ENCODE measurements at regions not wholly inside any gene's neighbourhood (a gene's known extent, or its start where the extent isn't known, plus 50 kb on each side); places are given as distances from the start of the nearest gene placed in this dataset.

DNA sequence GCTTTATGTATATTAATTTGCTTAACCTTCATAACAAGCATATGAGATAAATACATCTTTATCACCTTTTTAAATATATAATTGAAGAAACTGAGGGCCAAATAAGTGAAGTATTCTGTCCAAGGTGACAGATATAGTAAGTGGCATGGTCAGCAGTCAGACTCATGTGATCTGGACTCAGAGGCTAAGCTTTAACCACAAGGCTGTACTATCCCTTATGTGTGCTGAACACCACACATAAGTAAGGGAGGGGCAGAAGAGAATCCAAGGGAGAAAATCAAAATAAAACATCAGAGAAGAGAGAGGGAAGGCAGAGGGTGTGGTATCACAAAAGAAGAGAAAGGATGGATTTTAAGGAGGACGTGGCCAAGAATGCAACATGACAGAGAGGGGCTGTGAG, 348.4 kb downstream of the EFNB2 start:
- TF ChIP-seq, protein P1, sequence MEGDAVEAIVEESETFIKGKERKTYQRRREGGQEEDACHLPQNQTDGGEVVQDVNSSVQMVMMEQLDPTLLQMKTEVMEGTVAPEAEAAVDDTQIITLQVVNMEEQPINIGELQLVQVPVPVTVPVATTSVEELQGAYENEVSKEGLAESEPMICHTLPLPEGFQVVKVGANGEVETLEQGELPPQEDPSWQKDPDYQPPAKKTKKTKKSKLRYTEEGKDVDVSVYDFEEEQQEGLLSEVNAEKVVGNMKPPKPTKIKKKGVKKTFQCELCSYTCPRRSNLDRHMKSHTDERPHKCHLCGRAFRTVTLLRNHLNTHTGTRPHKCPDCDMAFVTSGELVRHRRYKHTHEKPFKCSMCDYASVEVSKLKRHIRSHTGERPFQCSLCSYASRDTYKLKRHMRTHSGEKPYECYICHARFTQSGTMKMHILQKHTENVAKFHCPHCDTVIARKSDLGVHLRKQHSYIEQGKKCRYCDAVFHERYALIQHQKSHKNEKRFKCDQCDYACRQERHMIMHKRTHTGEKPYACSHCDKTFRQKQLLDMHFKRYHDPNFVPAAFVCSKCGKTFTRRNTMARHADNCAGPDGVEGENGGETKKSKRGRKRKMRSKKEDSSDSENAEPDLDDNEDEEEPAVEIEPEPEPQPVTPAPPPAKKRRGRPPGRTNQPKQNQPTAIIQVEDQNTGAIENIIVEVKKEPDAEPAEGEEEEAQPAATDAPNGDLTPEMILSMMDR (conservative IDR thresholded peaks at IDR 0.05) = no peak
- DNase-seq = no peak
- Mint-ChIP-seq H3K9me3 (no peaks in the 10 kb centered on the region), H3K27me3 (ENCODE audit: insufficient read depth) (no peaks in the 10 kb centered on the region), H3K27ac (no peak overlapping the region), H3K4me3 (no peak overlapping the region), H3K36me3 (ENCODE audit: low read depth) (peaks cover 3% of the 10 kb centered on the region), H3K4me1 (peaks cover 6% of the 10 kb centered on the region)
- Histone ChIP-seq H3K9me3 (ENCODE audit: control insufficient read depth, low read length) (no peaks in the 10 kb centered on the region), H3K4me1 (ENCODE audit: control insufficient read depth, insufficient read depth, low read length) (no peaks in the 10 kb centered on the region), H3K9ac (ENCODE audit: extremely low read depth, low read length, poor library complexity, severe bottlenecking) (no peak overlapping the region), H3K27ac (ENCODE audit: low read depth, low read length) (no peak overlapping the region), H3K36me3 (ENCODE audit: control insufficient read depth, insufficient read depth, low read length) (no peaks in the 10 kb centered on the region), H3K4me3 (ENCODE audit: low read length) (no peak overlapping the region), H3K27me3 (ENCODE audit: control insufficient read depth, insufficient read depth, low read length, poor library complexity, severe bottlenecking) (no peaks in the 10 kb centered on the region)
- 89 to 100% methylated on average over 1 of the region's 1 CpG for WGBS, 2 experiments (ENCODE audit: insufficient coverage in 1 of 2, insufficient read length in 1 of 2)

DNA sequence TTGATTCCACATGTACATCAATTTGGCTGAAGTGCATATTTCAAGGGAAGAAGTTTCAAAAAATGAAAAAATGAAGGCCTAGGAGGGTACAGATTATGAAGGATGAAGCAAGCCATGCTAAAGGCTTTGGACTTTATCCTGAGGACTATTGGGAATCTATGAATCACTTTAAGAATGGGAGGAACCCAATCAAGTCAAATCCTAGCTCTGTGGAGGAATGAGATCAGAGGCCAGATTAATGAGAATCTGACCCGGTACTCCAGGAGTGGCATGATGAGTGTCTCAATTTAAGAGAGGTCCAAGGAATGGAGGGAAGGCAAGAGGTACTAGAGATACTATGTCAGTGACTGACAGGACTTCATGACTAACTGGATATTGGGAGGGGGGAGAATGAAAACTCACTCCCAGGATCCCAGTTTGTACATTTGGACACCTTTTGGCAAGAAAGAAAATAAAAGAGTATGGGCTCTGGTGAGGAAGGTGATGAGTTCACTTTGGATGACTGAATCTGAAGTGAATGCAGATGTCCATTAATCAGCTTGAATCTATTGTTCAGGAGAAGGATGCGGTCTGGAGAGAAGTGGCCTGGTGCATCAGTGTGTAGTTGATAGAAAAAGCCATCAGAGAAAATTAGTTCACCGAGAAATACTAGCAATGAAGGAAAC, 349.0 kb downstream of the EFNB2 start:
- no peak for DNase-seq
- Mint-ChIP-seq H3K27ac (no peak overlapping the region), H3K4me3 (no peak overlapping the region), H3K27me3 (ENCODE audit: insufficient read depth) (no peaks in the 10 kb centered on the region), H3K9me3 (no peaks in the 10 kb centered on the region), H3K36me3 (ENCODE audit: low read depth) (peaks cover 3% of the 10 kb centered on the region), H3K4me1 (peaks cover 6% of the 10 kb centered on the region)
- Histone ChIP-seq H3K36me3 (ENCODE audit: control insufficient read depth, insufficient read depth, low read length) (no peaks in the 10 kb centered on the region), H3K27me3 (ENCODE audit: control insufficient read depth, insufficient read depth, low read length, poor library complexity, severe bottlenecking) (no peaks in the 10 kb centered on the region), H3K27ac (ENCODE audit: low read depth, low read length) (no peak overlapping the region), H3K9ac (ENCODE audit: extremely low read depth, low read length, poor library complexity, severe bottlenecking) (no peak overlapping the region), H3K4me1 (ENCODE audit: control insufficient read depth, insufficient read depth, low read length) (no peaks in the 10 kb centered on the region), H3K4me3 (ENCODE audit: low read length) (no peak overlapping the region), H3K9me3 (ENCODE audit: control insufficient read depth, low read length) (no peaks in the 10 kb centered on the region)
- 82 to 95% methylated on average over 3 of the region's 3 CpGs for WGBS, 2 experiments (ENCODE audit: insufficient coverage in 1 of 2, insufficient read length in 1 of 2)
- TF ChIP-seq, protein P1 (conservative IDR thresholded peaks at IDR 0.05) = no peak

DNA sequence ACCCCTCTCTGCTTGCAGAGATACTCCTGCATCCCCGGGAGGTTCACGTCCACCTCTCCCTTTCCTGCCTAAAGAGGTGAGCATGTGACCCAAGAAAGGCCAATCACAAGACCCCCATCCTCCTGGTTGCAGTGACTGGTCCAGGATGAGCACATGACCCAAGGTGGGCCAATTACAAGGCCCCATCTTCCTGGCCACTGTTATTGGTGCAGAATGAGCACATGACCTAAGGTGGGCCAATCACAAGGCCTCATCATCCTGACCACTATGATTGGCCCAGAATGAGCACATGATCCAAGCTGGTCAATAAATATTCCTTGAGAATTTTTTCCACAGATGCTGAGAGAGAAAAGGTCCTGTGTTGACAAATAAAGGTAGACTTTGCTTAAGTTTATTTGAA, 350.7 kb downstream of the EFNB2 start:
- peaks cover 3% of the 10 kb centered on the region for H3K36me3 Mint-ChIP-seq (ENCODE audit: low read depth)
- DNase-seq = no peak
- Histone ChIP-seq H3K9ac (ENCODE audit: extremely low read depth, low read length, poor library complexity, severe bottlenecking) (no peak overlapping the region), H3K4me3 (ENCODE audit: low read length) (no peak overlapping the region), H3K27me3 (ENCODE audit: control insufficient read depth, insufficient read depth, low read length, poor library complexity, severe bottlenecking) (no peaks in the 10 kb centered on the region), H3K27ac (ENCODE audit: low read depth, low read length) (no peak overlapping the region), H3K36me3 (ENCODE audit: control insufficient read depth, insufficient read depth, low read length) (no peaks in the 10 kb centered on the region), H3K4me1 (ENCODE audit: control insufficient read depth, insufficient read depth, low read length) (no peaks in the 10 kb centered on the region), H3K9me3 (ENCODE audit: control insufficient read depth, low read length) (no peaks in the 10 kb centered on the region)
- WGBS, 2 experiments (ENCODE audit: insufficient coverage in 1 of 2, insufficient read length in 1 of 2) = 84% methylated on average over 2 of the region's 2 CpGs; no CpG with 5 or more reads in 1 of the 2 experiments
- H3K27ac Mint-ChIP-seq = no peak overlapping the region
- no peak overlapping the region for H3K4me3 Mint-ChIP-seq
- H3K4me1 Mint-ChIP-seq = peaks cover 2% of the 10 kb centered on the region
- TF ChIP-seq, protein P1 (conservative IDR thresholded peaks at IDR 0.05) = no peak
- no peaks in the 10 kb centered on the region for H3K27me3 Mint-ChIP-seq (ENCODE audit: insufficient read depth)
- H3K9me3 Mint-ChIP-seq = no peaks in the 10 kb centered on the region

Data from endodermal cell (in vitro differentiated cells).